GM12878 (cell line): ENCODE measurements at regions not wholly inside any gene's neighbourhood (a gene's known extent, or its start where the extent isn't known, plus 50 kb on each side); places are given as distances from the start of the nearest gene placed in this dataset.

Experiments used
- ATAC-seq: fragments of 200-7000 bp; cut with Tn5 transposase; 3 replicates; pipeline ENCODE4 v1.9.1; 2020; ENCODE audit warnings: mild to moderate bottlenecking, moderate library complexity
- BruUV-seq: library from RNA; stranded (reverse); fragments of 400-500 nt; replicated peaks from 2 replicates; lab custom pipeline; 2021; lab: Mats Ljungman, UMichigan
- CTCF ChIA-PET: fragments of 300-600 bp; sonication (Branson Sonifier 250); formaldehyde crosslinking; extraction: SDS; loops from one replicate; lab custom pipeline; 2021; ENCODE audit warnings: inconsistent platforms; lab: Yijun Ruan, JAX
- POLR2A ChIA-PET: fragments of 350-600 bp; formaldehyde crosslinking; extraction: SDS; loops from one replicate; lab custom pipeline; 2021; ENCODE audit warnings: inconsistent platforms; lab: Charles Lee
- RAD21 ChIA-PET: fragments of 300-600 bp; sonication (Branson Sonifier 250); formaldehyde crosslinking; loops from one replicate; lab custom pipeline; 2023; ENCODE audit warnings: antibody characterized with exemption; ENCODE audit not compliant: unreplicated experiment; lab: Charles Lee
- SMC1A ChIA-PET: fragments of 300-600 bp; sonication (Branson Sonifier 250); formaldehyde crosslinking; loops from one replicate; lab custom pipeline; 2023; ENCODE audit not compliant: unreplicated experiment, uncharacterized antibody; lab: Charles Lee
- DNase-seq: peaks from one replicate; pipeline ENCODE4 v3.0.0-alpha.2; 2011; ENCODE audit warnings: low read depth, low spot score
- FAIRE-seq: peaks from 3 replicates; lab custom pipeline; 2011; peaks lifted over from hg19 to GRCh38; lab: Jason Lieb, UNC
- H2AFZ ChIP-seq: 2 replicates; pipeline ENCODE4 v1.6.0; 2011; ENCODE audit warnings: low read depth, low read length, control low read depth; ENCODE audit not compliant: control insufficient read depth
- H3K27ac ChIP-seq: 2 replicates; pipeline ENCODE4 v1.5.1; 2011; ENCODE audit warnings: control low read depth; ENCODE audit not compliant: control insufficient read depth, insufficient read depth
- H3K27me3 ChIP-seq, 2 experiments: replicated peaks in 1 of 2; 2 replicates each; pipeline versions ENCODE4 v1.6.0 to v1.6.1; 2011; ENCODE audit warnings: low read length in 1 of 2; ENCODE audit not compliant: control insufficient read depth in 2 of 2, insufficient read depth in 2 of 2
- H3K36me3 ChIP-seq, 2 experiments: 2 replicates each; pipeline ENCODE4 v1.5.1; 2011; ENCODE audit warnings: low read length in 1 of 2; ENCODE audit not compliant: control insufficient read depth in 2 of 2, insufficient read depth in 2 of 2
- H3K4me1 ChIP-seq: 2 replicates; pipeline ENCODE4 v1.6.1; 2011; ENCODE audit warnings: mild to moderate bottlenecking, low read length, moderate library complexity, mixed read lengths; ENCODE audit not compliant: control insufficient read depth, insufficient read depth
- H3K4me2 ChIP-seq: 2 replicates; pipeline ENCODE4 v1.6.0; 2011; ENCODE audit warnings: control low read depth; ENCODE audit not compliant: control insufficient read depth, insufficient read depth
- H3K4me3 ChIP-seq: fragments of 200-600 bp; sonication (generic); 2 replicates; pipeline ENCODE4 v1.5.1; 2016
- H3K79me2 ChIP-seq: 2 replicates; pipeline ENCODE4 v1.6.0; 2011; ENCODE audit warnings: low read length; ENCODE audit not compliant: control insufficient read depth, insufficient read depth
- H3K9ac ChIP-seq: 2 replicates; pipeline ENCODE4 v1.8.0; 2011; ENCODE audit warnings: low read length, control low read depth, mixed read lengths; ENCODE audit not compliant: control insufficient read depth, insufficient read depth
- H3K9me3 ChIP-seq: replicated peaks from 3 replicates; pipeline ENCODE4 v1.5.1; 2011; ENCODE audit warnings: mild to moderate bottlenecking, low read length; ENCODE audit not compliant: control insufficient read depth, insufficient read depth
- H4K20me1 ChIP-seq: 2 replicates; pipeline ENCODE4 v1.6.0; 2011; ENCODE audit not compliant: control insufficient read depth, insufficient read depth
- BMI1 ChIP-seq: fragments of 450-650 bp; IDR thresholded peaks from 2 replicates; pipeline ENCODE4 v1.6.1; 2016; ENCODE audit warnings: mild to moderate bottlenecking, moderate library complexity, borderline replicate concordance
- CBX5 ChIP-seq: sonication (generic); IDR thresholded peaks from 2 replicates; pipeline ENCODE4 v1.6.1; 2016; ENCODE audit warnings: low read depth, moderate library complexity, mild to moderate bottlenecking, inconsistent platforms
- CHD2 ChIP-seq: IDR thresholded peaks from 2 replicates; pipeline ENCODE4 v1.6.1; 2011; ENCODE audit warnings: low read depth, low read length, improper control_type of control experiment, borderline replicate concordance
- DPF2 ChIP-seq: fragments of 450-650 bp; IDR thresholded peaks from 2 replicates; pipeline ENCODE4 v1.6.1; 2017; ENCODE audit warnings: mild to moderate bottlenecking
- EED ChIP-seq: sonication (generic); IDR thresholded peaks from 2 replicates; pipeline ENCODE4 v1.6.1; 2016; ENCODE audit warnings: antibody characterized with exemption, low read depth
- GATAD2B ChIP-seq: fragments of 450-650 bp; conservative IDR thresholded peaks from 2 replicates; pipeline ENCODE4 v1.6.1; 2017; ENCODE audit warnings: low read depth, mild to moderate bottlenecking, moderate library complexity
- MYB ChIP-seq: fragments of 150-350 bp; IDR thresholded peaks from 2 replicates; pipeline ENCODE4 v1.6.1; 2014; ENCODE audit warnings: mild to moderate bottlenecking, low read depth, low read length, borderline replicate concordance
- NFIC ChIP-seq: IDR thresholded peaks from 2 replicates; pipeline ENCODE4 v1.6.1; 2012; ENCODE audit warnings: low read depth, mild to moderate bottlenecking, inconsistent platforms, low read length, moderate library complexity
- NFYA ChIP-seq: IDR thresholded peaks from 2 replicates; pipeline ENCODE4 v1.6.1; 2011; ENCODE audit warnings: low read depth, mild to moderate bottlenecking, low read length, improper control_type of control experiment, borderline replicate concordance
- NR2F1 ChIP-seq: fragments of 450-650 bp; conservative IDR thresholded peaks from 2 replicates; pipeline ENCODE4 v1.6.1; 2017; ENCODE audit warnings: mild to moderate bottlenecking
- SIN3A ChIP-seq: IDR thresholded peaks from 2 replicates; pipeline ENCODE4 v1.6.1; 2012; ENCODE audit warnings: low read depth, low read length, improper control_type of control experiment
- SIX5 ChIP-seq: IDR thresholded peaks from 2 replicates; pipeline ENCODE4 v1.6.1; 2011; ENCODE audit warnings: mild to moderate bottlenecking, low read depth, low read length, moderate library complexity; ENCODE audit not compliant: severe bottlenecking
- SREBF1 ChIP-seq: IDR thresholded peaks from 2 replicates; pipeline ENCODE4 v1.6.1; 2012; ENCODE audit warnings: mild to moderate bottlenecking, low read length
- SUZ12 ChIP-seq: fragments of 200-600 bp; sonication (generic); IDR thresholded peaks from one replicate; pipeline ENCODE4 v1.6.1; 2018; ENCODE audit warnings: antibody characterized with exemption, mild to moderate bottlenecking; ENCODE audit not compliant: unreplicated experiment
- TAF1 ChIP-seq: IDR thresholded peaks from 2 replicates; pipeline ENCODE4 v1.6.1; 2011; ENCODE audit warnings: mild to moderate bottlenecking, low read depth, low read length, borderline replicate concordance
- TARDBP ChIP-seq: IDR thresholded peaks from 2 replicates; pipeline ENCODE4 v1.6.1; 2016; ENCODE audit warnings: borderline replicate concordance
- YY1 ChIP-seq: IDR thresholded peaks from 2 replicates; pipeline ENCODE4 v1.6.1; 2011; ENCODE audit warnings: low read depth, mild to moderate bottlenecking, low read length
- WGBS: methylation state at CpG from one replicate; pipeline ENCODE4 v1.1.6; 2016; ENCODE audit warnings: low lambda C conversion rate; ENCODE audit not compliant: insufficient replicate concordance, insufficient coverage; ENCODE audit errors: missing lambda C conversion rate; 5-methylcytosine and 5-hydroxymethylcytosine counted together
- in situ Hi-C: fragments of 300-500 bp; cut with MboI; formaldehyde crosslinking; loops from 9 replicates; pipeline ENCODE4 v1.14.3; 2018; ENCODE audit warnings: mixed read lengths
- intact Hi-C: fragments of 100-400 bp; cut with micrococcal nuclease; formaldehyde crosslinking; loops from one replicate; pipeline ENCODE4 v1.14.2; 2022; ENCODE audit not compliant: unreplicated experiment
- TF ChIP-seq, protein P1 (sequence below), 3 experiments: IDR thresholded peaks in 2 of 3; conservative IDR thresholded peaks in 1 of 3; 2 replicates each; pipeline ENCODE4 v1.5.1; 2011; ENCODE audit warnings: low read depth in 3 of 3, low read length in 3 of 3, mild to moderate bottlenecking in 3 of 3, control low read depth in 2 of 3, moderate library complexity in 2 of 3, inconsistent platforms in 1 of 3, mixed read lengths in 1 of 3; ENCODE audit not compliant: control insufficient read depth in 2 of 3, insufficient read depth in 1 of 3; ENCODE audit errors: extremely low read depth in 1 of 3
- TF ChIP-seq, protein P2 (sequence below): fragments of 450-650 bp; IDR thresholded peaks from 2 replicates; pipeline ENCODE4 v1.6.1; 2016; ENCODE audit warnings: mild to moderate bottlenecking

DNA sequence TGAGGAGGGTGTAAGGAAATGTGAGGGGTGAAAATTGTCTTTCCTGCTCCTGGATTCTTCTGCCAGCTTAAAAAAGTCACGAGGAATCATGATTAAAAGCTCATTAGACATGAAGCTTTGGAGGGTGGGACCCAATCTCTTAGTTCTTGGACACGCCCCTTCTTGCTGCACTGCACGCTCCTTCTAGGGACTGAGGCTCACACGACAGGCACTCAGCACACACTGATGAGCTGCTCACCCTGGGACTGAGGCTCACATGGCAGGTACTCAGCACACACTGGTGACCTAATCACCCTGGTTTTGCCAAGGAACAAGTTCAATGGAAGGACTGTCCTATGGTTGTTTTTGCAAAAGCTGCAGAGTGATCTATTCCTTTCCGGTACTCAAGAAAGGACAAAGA, 65.8 kb upstream of the ELMO1 start (continued):
- TF ChIP-seq, protein P1, sequence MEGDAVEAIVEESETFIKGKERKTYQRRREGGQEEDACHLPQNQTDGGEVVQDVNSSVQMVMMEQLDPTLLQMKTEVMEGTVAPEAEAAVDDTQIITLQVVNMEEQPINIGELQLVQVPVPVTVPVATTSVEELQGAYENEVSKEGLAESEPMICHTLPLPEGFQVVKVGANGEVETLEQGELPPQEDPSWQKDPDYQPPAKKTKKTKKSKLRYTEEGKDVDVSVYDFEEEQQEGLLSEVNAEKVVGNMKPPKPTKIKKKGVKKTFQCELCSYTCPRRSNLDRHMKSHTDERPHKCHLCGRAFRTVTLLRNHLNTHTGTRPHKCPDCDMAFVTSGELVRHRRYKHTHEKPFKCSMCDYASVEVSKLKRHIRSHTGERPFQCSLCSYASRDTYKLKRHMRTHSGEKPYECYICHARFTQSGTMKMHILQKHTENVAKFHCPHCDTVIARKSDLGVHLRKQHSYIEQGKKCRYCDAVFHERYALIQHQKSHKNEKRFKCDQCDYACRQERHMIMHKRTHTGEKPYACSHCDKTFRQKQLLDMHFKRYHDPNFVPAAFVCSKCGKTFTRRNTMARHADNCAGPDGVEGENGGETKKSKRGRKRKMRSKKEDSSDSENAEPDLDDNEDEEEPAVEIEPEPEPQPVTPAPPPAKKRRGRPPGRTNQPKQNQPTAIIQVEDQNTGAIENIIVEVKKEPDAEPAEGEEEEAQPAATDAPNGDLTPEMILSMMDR (IDR thresholded peaks at IDR 0.05 in 2 of 3, conservative IDR thresholded peaks at IDR 0.05 in 1 of 3; ENCODE audit: control insufficient read depth in 2 of 3, extremely low read depth in 1 of 3, insufficient read depth in 1 of 3, low read depth in 3 of 3, low read length in 3 of 3) = no peak
- TF ChIP-seq YY1 (no peak), NR2F1 (no peak)

DNA sequence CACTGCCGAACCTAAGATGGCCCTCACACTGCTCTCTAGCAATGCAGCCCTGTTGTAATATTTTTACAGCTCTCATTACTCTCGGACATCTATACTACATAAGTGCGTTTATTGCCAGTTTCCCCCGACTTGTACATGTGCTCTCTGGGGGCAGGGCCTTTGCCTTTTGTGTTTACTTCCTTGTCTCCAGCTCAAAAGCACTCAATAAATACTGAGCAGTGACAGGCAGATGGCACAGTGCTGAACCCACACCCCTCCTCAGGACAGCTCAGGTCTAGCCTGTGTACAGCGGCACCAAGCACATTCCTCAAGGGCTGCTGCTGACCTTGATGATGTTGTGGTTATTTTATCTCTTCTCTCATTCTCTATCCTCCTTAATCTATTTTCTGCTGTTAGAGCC, 68.0 kb upstream of the ELMO1 start:
- no peak overlapping the region for H3K27ac ChIP-seq
- H3K9ac ChIP-seq = no peak overlapping the region
- WGBS = 48% methylated on average over 5 of the region's 5 CpGs
- H3K27me3 ChIP-seq = peaks cover 1 to 3% of the 10 kb centered on the region in 2 experiments; a peak in 2 of 4 replicates
- intact Hi-C loops (no loop called here), in situ Hi-C loops (no loop called here)
- ChIA-PET SMC1A (interaction anchor here (0.6 to 3.1 kb wide), 4 partner anchors 11 to 46 kb away, joined by 3 to 7 read pairs (median 4); no protein-coding TSS in a partner anchor), RAD21 (no interaction called here), CTCF (interaction anchor here (0.6 to 0.9 kb wide), 2 partner anchors 14 to 21 kb away, joined by 3 read pairs; no protein-coding TSS in a partner anchor), POLR2A (no interaction called here)
- H2AFZ ChIP-seq = no peak overlapping the region
- no peak for DNase-seq
- no peak overlapping the region for H3K4me2 ChIP-seq
- no peaks in the 10 kb centered on the region for H3K4me1 ChIP-seq
- H4K20me1 ChIP-seq = no peaks in the 10 kb centered on the region
- H3K79me2 ChIP-seq = no peaks in the 10 kb centered on the region
- no peaks in the 10 kb centered on the region; the same call in 2 of the 3 replicates for H3K9me3 ChIP-seq
- no peak for TF ChIP-seq TARDBP
- no peak for TF ChIP-seq BMI1
- no peak for TF ChIP-seq CHD2
- TF ChIP-seq NFIC = no peak
- TF ChIP-seq GATAD2B = no peak
- no peak for TF ChIP-seq CBX5
- TF ChIP-seq SREBF1 = no peak
- no peak for TF ChIP-seq SIN3A
- no peak for TF ChIP-seq EED
- no peak for TF ChIP-seq NFYA
- no peak for TF ChIP-seq SIX5
- TF ChIP-seq DPF2 = no peak
- TF ChIP-seq SUZ12 = no peak
- no peak for TF ChIP-seq MYB
- TF ChIP-seq TAF1 = no peak
- TF ChIP-seq, protein P2, sequence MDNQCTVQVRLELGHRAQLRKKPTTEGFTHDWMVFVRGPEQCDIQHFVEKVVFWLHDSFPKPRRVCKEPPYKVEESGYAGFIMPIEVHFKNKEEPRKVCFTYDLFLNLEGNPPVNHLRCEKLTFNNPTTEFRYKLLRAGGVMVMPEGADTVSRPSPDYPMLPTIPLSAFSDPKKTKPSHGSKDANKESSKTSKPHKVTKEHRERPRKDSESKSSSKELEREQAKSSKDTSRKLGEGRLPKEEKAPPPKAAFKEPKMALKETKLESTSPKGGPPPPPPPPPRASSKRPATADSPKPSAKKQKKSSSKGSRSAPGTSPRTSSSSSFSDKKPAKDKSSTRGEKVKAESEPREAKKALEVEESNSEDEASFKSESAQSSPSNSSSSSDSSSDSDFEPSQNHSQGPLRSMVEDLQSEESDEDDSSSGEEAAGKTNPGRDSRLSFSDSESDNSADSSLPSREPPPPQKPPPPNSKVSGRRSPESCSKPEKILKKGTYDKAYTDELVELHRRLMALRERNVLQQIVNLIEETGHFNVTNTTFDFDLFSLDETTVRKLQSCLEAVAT = no peak
- H3K4me3 ChIP-seq = no peak overlapping the region
- no peak for FAIRE-seq
- no peak for ATAC-seq
- BruUV-seq = no TSS peak
- no peaks in the 10 kb centered on the region for H3K36me3 ChIP-seq
